Loucy (cell line): ENCODE measurements at regions not wholly inside any gene's neighbourhood (a gene's known extent, or its start where the extent isn't known, plus 50 kb on each side); places are given as distances from the start of the nearest gene placed in this dataset.

Source experiments
- CTCF ChIP-seq: fragments of 200-600 bp; sonication (generic); conservative IDR thresholded peaks from 2 replicates; pipeline ENCODE4 v1.5.1; 2014; ENCODE audit warnings: mild to moderate bottlenecking, antibody characterized with exemption, low read length
- EZH2phosphoT487 ChIP-seq: fragments of 200-600 bp; IDR thresholded peaks from 2 replicates; pipeline ENCODE4 v1.6.1; 2018; ENCODE audit warnings: antibody characterized with exemption, mild to moderate bottlenecking, moderate library complexity, borderline replicate concordance

DNA sequence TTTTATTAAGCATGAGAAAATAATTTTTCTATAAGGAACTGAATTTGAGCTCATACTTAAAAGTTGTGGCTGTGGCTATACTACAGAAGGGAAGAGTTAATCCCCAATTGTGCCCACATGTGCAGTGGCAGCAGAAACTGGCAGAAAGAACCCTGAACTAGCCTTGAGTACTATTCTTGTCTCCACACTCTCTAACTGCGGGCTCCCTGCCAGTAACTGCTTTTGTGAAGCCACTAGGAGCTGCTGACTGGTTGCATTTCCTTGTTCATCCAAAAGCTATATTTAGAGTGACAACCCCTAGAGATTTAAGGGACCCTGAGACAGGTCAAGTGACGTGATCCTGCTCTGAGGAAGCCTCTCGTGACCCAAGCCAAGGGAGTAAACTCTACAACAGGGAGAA is 238.6 kb downstream of the ELAVL2 start:
- no peak for TF ChIP-seq CTCF
- no peak for TF ChIP-seq EZH2phosphoT487
